ENCODE measurements at regions not wholly inside any gene's neighbourhood (a gene's known extent, or its start where the extent isn't known, plus 50 kb on each side); places are given as distances from the start of the nearest gene placed in this dataset.

- Histone ChIP-seq H3K23ac (ENCODE audit: insufficient read length, low read depth, low read length) (no peak overlapping the region), H3K18ac (ENCODE audit: insufficient read length, low read depth, low read length) (no peak overlapping the region), H3K79me1 (ENCODE audit: insufficient read depth, low read depth, low read length, poor library complexity, severe bottlenecking) (no peaks in the 10 kb centered on the region), H2BK12ac (ENCODE audit: insufficient read length, low read depth, low read length) (no peak overlapping the region), H3K79me2 (ENCODE audit: insufficient read depth, low read length) (no peaks in the 10 kb centered on the region), H3K23me2 (ENCODE audit: insufficient read length, low read depth, low read length, poor library complexity, severe bottlenecking) (no peaks in the 10 kb centered on the region), H3K4me2 (ENCODE audit: insufficient read depth, insufficient read length, low read length) (no peak overlapping the region), H3K14ac (ENCODE audit: insufficient read depth, low read length) (no peak overlapping the region), H3T11ph (ENCODE audit: low read length) (no peak overlapping the region), H4K91ac (ENCODE audit: insufficient read length, low read depth, low read length) (no peak overlapping the region), H4K5ac (ENCODE audit: insufficient read length, low read depth, low read length) (no peak overlapping the region), H2BK5ac (ENCODE audit: insufficient read length, low read length) (no peak overlapping the region), H2BK120ac (ENCODE audit: low read depth, low read length, poor library complexity, severe bottlenecking) (no peak overlapping the region), H3K56ac (ENCODE audit: insufficient read length, low read depth, low read length) (no peak overlapping the region), H2BK20ac (ENCODE audit: low read depth, low read length, poor library complexity, severe bottlenecking) (no peak overlapping the region), H4K8ac (replicated peaks; ENCODE audit: insufficient read length, low read depth, low read length) (no peak overlapping the region), H3K9me3 (ENCODE audit: control insufficient read depth, low read depth, low read length) (no peaks in the 10 kb centered on the region), H2AFZ (ENCODE audit: low read length) (no peak overlapping the region), H3K4me1 (ENCODE audit: insufficient read depth, low read length) (no peaks in the 10 kb centered on the region), H2AK5ac (ENCODE audit: insufficient read length, low read length) (no peak overlapping the region), H3K9ac (ENCODE audit: extremely low read depth, insufficient read length, low read length) (no peak overlapping the region), H4K20me1 (ENCODE audit: control insufficient read depth, insufficient read depth, insufficient read length) (no peaks in the 10 kb centered on the region), H3K27me3 (ENCODE audit: insufficient read depth, low read length) (no peaks in the 10 kb centered on the region), H2BK15ac (ENCODE audit: low read depth, low read length) (no peak overlapping the region), H3K27ac (ENCODE audit: insufficient read length, low read depth, low read length) (no peak overlapping the region), H3K4ac (ENCODE audit: low read depth, low read length) (no peak overlapping the region)
- no peak for TF ChIP-seq CTCF (conservative IDR thresholded peaks at IDR 0.05)
- WGBS (ENCODE audit: extremely low coverage, insufficient read length, low lambda C conversion rate) = no CpG with 5 or more reads among the region's 2 CpGs
- Mint-ChIP-seq H3K27ac (no peak overlapping the region), H3K9me3 (no peaks in the 10 kb centered on the region; a peak in 1 of 5 replicates), H3K4me3 (no peak overlapping the region), H3K27me3 (ENCODE audit: low read depth) (no peaks in the 10 kb centered on the region), H3K4me1 (no peaks in the 10 kb centered on the region), H3K36me3 (ENCODE audit: insufficient read depth in 1 of 3, low read depth in 3 of 3) (no peaks in the 10 kb centered on the region)
- no peak for DNase-seq
These were observed 619.1 kb upstream of the COX7C start for GRCh38 chr5:85998656-85999055.

All from H9 (cell line).